Stimulated activated memory B cell treated with anti-CD40 and anti-IgM and Interleukin-4, amounts not matched to agents 10 μg/mL and 1 μg/mL and 100 μg/mL, for 72 hours (primary cell): ENCODE measurements at regions not wholly inside any gene's neighbourhood (a gene's known extent, or its start where the extent isn't known, plus 50 kb on each side); places are given as distances from the start of the nearest gene placed in this dataset.

Source experiments
- ATAC-seq: fragments of 150-1000 bp; cut with Tn5 transposase; 2 replicates; pipeline ENCODE4 v1.10.0; 2021
- H3K27ac Mint-ChIP-seq: one replicate; pipeline ENCODE4 v1.8.0; 2022; ENCODE audit warnings: mild to moderate bottlenecking, mixed read lengths
- H3K27me3 Mint-ChIP-seq: one replicate; pipeline ENCODE4 v1.8.0; 2022; ENCODE audit warnings: mixed read lengths
- H3K36me3 Mint-ChIP-seq: one replicate; pipeline ENCODE4 v1.8.0; 2022; ENCODE audit warnings: mixed read lengths
- H3K4me1 Mint-ChIP-seq: one replicate; pipeline ENCODE4 v1.8.0; 2022; ENCODE audit warnings: mixed read lengths
- H3K4me3 Mint-ChIP-seq: one replicate; pipeline ENCODE4 v1.8.0; 2022; ENCODE audit warnings: mild to moderate bottlenecking, moderate library complexity, mixed read lengths
- H3K9me3 Mint-ChIP-seq: one replicate; pipeline ENCODE4 v1.8.0; 2022; ENCODE audit warnings: mixed read lengths

- no peaks in the 10 kb centered on the region for H3K4me1 Mint-ChIP-seq
- ATAC-seq: no peak
- no peaks in the 10 kb centered on the region for H3K36me3 Mint-ChIP-seq
- no peak overlapping the region for H3K4me3 Mint-ChIP-seq
- no peak overlapping the region for H3K27ac Mint-ChIP-seq
- no peaks in the 10 kb centered on the region for H3K27me3 Mint-ChIP-seq
- peaks cover 10% of the 10 kb centered on the region for H3K9me3 Mint-ChIP-seq
These were observed 94.7 kb upstream of the MYO16 start for GRCh38 chr13:108534728-108535127.

- Mint-ChIP-seq H3K4me1 (no peaks in the 10 kb centered on the region), H3K36me3 (no peaks in the 10 kb centered on the region)
- ATAC-seq: no peak
These were observed 79.5 kb upstream of the MYO16 start for GRCh38 chr13:108549934-108550333.

GRCh38 chr13:108551674-108552073 lies 77.7 kb upstream of the MYO16 start:
- H3K9me3 Mint-ChIP-seq: peaks cover 8% of the 10 kb centered on the region
- no peaks in the 10 kb centered on the region for H3K36me3 Mint-ChIP-seq
- no peak overlapping the region for H3K4me3 Mint-ChIP-seq
- H3K4me1 Mint-ChIP-seq: no peaks in the 10 kb centered on the region
- H3K27me3 Mint-ChIP-seq: no peaks in the 10 kb centered on the region
- ATAC-seq: no peak
- no peak overlapping the region for H3K27ac Mint-ChIP-seq

More at GRCh38 chr13:108549934-108550333, 79.5 kb upstream of the MYO16 start:
- Mint-ChIP-seq H3K27ac (no peak overlapping the region), H3K4me3 (no peak overlapping the region), H3K9me3 (peaks cover 8% of the 10 kb centered on the region), H3K27me3 (no peaks in the 10 kb centered on the region)

GRCh38 chr13:108558489-108558888 lies 70.9 kb upstream of the MYO16 start:
- no peak for ATAC-seq
- Mint-ChIP-seq H3K9me3 (peaks cover 3% of the 10 kb centered on the region), H3K27me3 (no peaks in the 10 kb centered on the region), H3K36me3 (no peaks in the 10 kb centered on the region), H3K4me3 (no peak overlapping the region), H3K4me1 (no peaks in the 10 kb centered on the region), H3K27ac (no peak overlapping the region)

- Mint-ChIP-seq H3K4me3 (no peak overlapping the region), H3K4me1 (no peaks in the 10 kb centered on the region), H3K27me3 (no peaks in the 10 kb centered on the region), H3K9me3 (peaks cover 3% of the 10 kb centered on the region), H3K36me3 (no peaks in the 10 kb centered on the region), H3K27ac (no peak overlapping the region)
- ATAC-seq: no peak
These were observed 69.3 kb upstream of the MYO16 start for GRCh38 chr13:108560093-108560492.

- Mint-ChIP-seq H3K27me3 (no peaks in the 10 kb centered on the region), H3K4me1 (no peaks in the 10 kb centered on the region), H3K4me3 (no peak overlapping the region), H3K9me3 (peaks cover 3% of the 10 kb centered on the region), H3K36me3 (no peaks in the 10 kb centered on the region), H3K27ac (no peak overlapping the region)
- no peak for ATAC-seq
These were observed 68.3 kb upstream of the MYO16 start for GRCh38 chr13:108561149-108561548.

- ATAC-seq: no peak
- H3K4me1 Mint-ChIP-seq: no peaks in the 10 kb centered on the region
- no peaks in the 10 kb centered on the region for H3K36me3 Mint-ChIP-seq
- no peak overlapping the region for H3K27ac Mint-ChIP-seq
- H3K4me3 Mint-ChIP-seq: no peak overlapping the region
- no peaks in the 10 kb centered on the region for H3K27me3 Mint-ChIP-seq
- H3K9me3 Mint-ChIP-seq: peaks cover 6% of the 10 kb centered on the region
These were observed 62.8 kb upstream of the MYO16 start for GRCh38 chr13:108566413-108567170.

- no peaks in the 10 kb centered on the region for H3K36me3 Mint-ChIP-seq
- no peaks in the 10 kb centered on the region for H3K4me1 Mint-ChIP-seq
- no peak for ATAC-seq
- no peaks in the 10 kb centered on the region for H3K9me3 Mint-ChIP-seq
- no peak overlapping the region for H3K27ac Mint-ChIP-seq
- H3K4me3 Mint-ChIP-seq: no peak overlapping the region
- no peaks in the 10 kb centered on the region for H3K27me3 Mint-ChIP-seq
These were observed 56.6 kb upstream of the MYO16 start for GRCh38 chr13:108572782-108573211.

GRCh38 chr13:108573455-108573854 lies 56.0 kb upstream of the MYO16 start:
- Mint-ChIP-seq H3K36me3 (no peaks in the 10 kb centered on the region), H3K27ac (no peak overlapping the region), H3K4me1 (no peaks in the 10 kb centered on the region), H3K4me3 (no peak overlapping the region), H3K27me3 (no peaks in the 10 kb centered on the region), H3K9me3 (no peaks in the 10 kb centered on the region)
- no peak for ATAC-seq

GRCh38 chr13:108574856-108575255 lies 54.6 kb upstream of the MYO16 start:
- no peak for ATAC-seq
- no peaks in the 10 kb centered on the region for H3K27me3 Mint-ChIP-seq
- H3K27ac Mint-ChIP-seq: no peak overlapping the region
- no peaks in the 10 kb centered on the region for H3K36me3 Mint-ChIP-seq
- H3K9me3 Mint-ChIP-seq: no peaks in the 10 kb centered on the region
- H3K4me3 Mint-ChIP-seq: no peak overlapping the region
- H3K4me1 Mint-ChIP-seq: no peaks in the 10 kb centered on the region

- Mint-ChIP-seq H3K4me1 (no peaks in the 10 kb centered on the region), H3K27ac (no peak overlapping the region), H3K27me3 (no peaks in the 10 kb centered on the region), H3K36me3 (no peaks in the 10 kb centered on the region), H3K4me3 (no peak overlapping the region), H3K9me3 (no peaks in the 10 kb centered on the region)
- ATAC-seq: no peak
These were observed 54.0 kb upstream of the MYO16 start for GRCh38 chr13:108575430-108575829.
